ENCODE measurements at regions not wholly inside any gene's neighbourhood (a gene's known extent, or its start where the extent isn't known, plus 50 kb on each side); places are given as distances from the start of the nearest gene placed in this dataset.
"Not testable (repeated sequence)": the region's sequence is repeated elsewhere in the genome, so short reads cannot be mapped to it uniquely, and the experiment has no call there.

- no peaks in the 10 kb centered on the region for H3K27me3 ChIP-seq (replicated peaks in 2 of 5; ENCODE audit: control insufficient read depth in 4 of 5, insufficient read depth in 5 of 5, low read length in 4 of 5)
- H3K9me3 ChIP-seq (ENCODE audit: control extremely low read depth in 1 of 5, control insufficient read depth in 4 of 5, insufficient read depth in 2 of 5, low read depth in 1 of 5, low read length in 4 of 5): peaks cover 0 to 2% (median 0%) of the 10 kb centered on the region in 5 experiments
- no peaks in the 10 kb centered on the region for H3K4me1 ChIP-seq (ENCODE audit: control extremely low read depth in 1 of 4, control insufficient read depth in 4 of 4, insufficient read depth in 4 of 4, low read length in 3 of 4)
- no peak for DNase-seq
- POLR2A ChIA-PET: no interaction called here
- no peaks in the 10 kb centered on the region for H3K36me3 ChIP-seq (ENCODE audit: control insufficient read depth in 4 of 4, insufficient read depth in 4 of 4, low read length in 3 of 4)
- no peak overlapping the region for H3K4me3 ChIP-seq (ENCODE audit: control insufficient read depth in 1 of 7, extremely low read depth in 1 of 7, insufficient read depth in 4 of 7, low read depth in 2 of 7, low read length in 6 of 7)
- H3K27ac ChIP-seq (ENCODE audit: insufficient read depth in 1 of 2, low read depth in 1 of 2, low read length in 2 of 2, poor library complexity in 1 of 2, severe bottlenecking in 2 of 2): no peak overlapping the region
- CTCF ChIA-PET: no interaction called here
- 89% methylated on average over 4 of the region's 4 CpGs for WGBS (ENCODE audit: insufficient coverage)
These were observed 148.6 kb downstream of the LRATD1 start for GRCh38 chr2:14781142-14781541.

GRCh38 chr2:14788814-14789213, 156.3 kb downstream of the LRATD1 start:
- H3K27ac ChIP-seq (ENCODE audit: insufficient read depth in 1 of 2, low read depth in 1 of 2, low read length in 2 of 2, poor library complexity in 1 of 2, severe bottlenecking in 2 of 2); H3K27me3 ChIP-seq (replicated peaks in 2 of 5; ENCODE audit: control insufficient read depth in 4 of 5, insufficient read depth in 5 of 5, low read length in 4 of 5); H3K4me3 ChIP-seq (ENCODE audit: control insufficient read depth in 1 of 7, extremely low read depth in 1 of 7, insufficient read depth in 4 of 7, low read depth in 2 of 7, low read length in 6 of 7); POLR2A ChIA-PET; H3K36me3 ChIP-seq (ENCODE audit: control insufficient read depth in 4 of 4, insufficient read depth in 4 of 4, low read length in 3 of 4); H3K9me3 ChIP-seq (ENCODE audit: control extremely low read depth in 1 of 5, control insufficient read depth in 4 of 5, insufficient read depth in 2 of 5, low read depth in 1 of 5, low read length in 4 of 5); H3K4me1 ChIP-seq (ENCODE audit: control extremely low read depth in 1 of 4, control insufficient read depth in 4 of 4, insufficient read depth in 4 of 4, low read length in 3 of 4); DNase-seq; CTCF ChIA-PET: not testable (repeated sequence)
- WGBS (ENCODE audit: insufficient coverage): 95% methylated on average over 4 of the region's 9 CpGs

- ChIA-PET CTCF (no interaction called here), POLR2A (no interaction called here)
- no peaks in the 10 kb centered on the region for H3K27me3 ChIP-seq (replicated peaks in 2 of 5; ENCODE audit: control insufficient read depth in 4 of 5, insufficient read depth in 5 of 5, low read length in 4 of 5)
- H3K4me1 ChIP-seq (ENCODE audit: control extremely low read depth in 1 of 4, control insufficient read depth in 4 of 4, insufficient read depth in 4 of 4, low read length in 3 of 4): no peaks in the 10 kb centered on the region
- H3K27ac ChIP-seq (ENCODE audit: insufficient read depth in 1 of 2, low read depth in 1 of 2, low read length in 2 of 2, poor library complexity in 1 of 2, severe bottlenecking in 2 of 2): no peak overlapping the region
- DNase-seq: no peak
- H3K9me3 ChIP-seq (ENCODE audit: control extremely low read depth in 1 of 5, control insufficient read depth in 4 of 5, insufficient read depth in 2 of 5, low read depth in 1 of 5, low read length in 4 of 5): peaks cover 0 to 3% (median 0%) of the 10 kb centered on the region in 5 experiments
- no peak overlapping the region for H3K4me3 ChIP-seq (ENCODE audit: control insufficient read depth in 1 of 7, extremely low read depth in 1 of 7, insufficient read depth in 4 of 7, low read depth in 2 of 7, low read length in 6 of 7)
- no CpG with 5 or more reads among the region's 1 CpG for WGBS (ENCODE audit: insufficient coverage)
- no peaks in the 10 kb centered on the region for H3K36me3 ChIP-seq (ENCODE audit: control insufficient read depth in 4 of 4, insufficient read depth in 4 of 4, low read length in 3 of 4)
These were observed 157.6 kb downstream of the LRATD1 start for GRCh38 chr2:14790041-14790640.

- DNase-seq: no peak
- Histone ChIP-seq H3K27ac (ENCODE audit: insufficient read depth in 1 of 2, low read depth in 1 of 2, low read length in 2 of 2, poor library complexity in 1 of 2, severe bottlenecking in 2 of 2) (no peak overlapping the region), H3K9me3 (ENCODE audit: control extremely low read depth in 1 of 5, control insufficient read depth in 4 of 5, insufficient read depth in 2 of 5, low read depth in 1 of 5, low read length in 4 of 5) (no peaks in the 10 kb centered on the region), H3K27me3 (replicated peaks in 2 of 5; ENCODE audit: control insufficient read depth in 4 of 5, insufficient read depth in 5 of 5, low read length in 4 of 5) (no peaks in the 10 kb centered on the region), H3K36me3 (ENCODE audit: control insufficient read depth in 4 of 4, insufficient read depth in 4 of 4, low read length in 3 of 4) (no peaks in the 10 kb centered on the region), H3K4me1 (ENCODE audit: control extremely low read depth in 1 of 4, control insufficient read depth in 4 of 4, insufficient read depth in 4 of 4, low read length in 3 of 4) (no peaks in the 10 kb centered on the region), H3K4me3 (ENCODE audit: control insufficient read depth in 1 of 7, extremely low read depth in 1 of 7, insufficient read depth in 4 of 7, low read depth in 2 of 7, low read length in 6 of 7) (no peak overlapping the region)
- POLR2A ChIA-PET: no interaction called here
- CTCF ChIA-PET: no interaction called here
These were observed 171.5 kb downstream of the LRATD1 start for GRCh38 chr2:14803994-14804393.

GRCh38 chr2:14804902-14805301, 172.4 kb downstream of the LRATD1 start:
- Histone ChIP-seq H3K36me3 (ENCODE audit: control insufficient read depth in 4 of 4, insufficient read depth in 4 of 4, low read length in 3 of 4) (no peaks in the 10 kb centered on the region), H3K27me3 (replicated peaks in 2 of 5; ENCODE audit: control insufficient read depth in 4 of 5, insufficient read depth in 5 of 5, low read length in 4 of 5) (no peaks in the 10 kb centered on the region), H3K4me1 (ENCODE audit: control extremely low read depth in 1 of 4, control insufficient read depth in 4 of 4, insufficient read depth in 4 of 4, low read length in 3 of 4) (no peaks in the 10 kb centered on the region), H3K4me3 (ENCODE audit: control insufficient read depth in 1 of 7, extremely low read depth in 1 of 7, insufficient read depth in 4 of 7, low read depth in 2 of 7, low read length in 6 of 7) (no peak overlapping the region), H3K27ac (ENCODE audit: insufficient read depth in 1 of 2, low read depth in 1 of 2, low read length in 2 of 2, poor library complexity in 1 of 2, severe bottlenecking in 2 of 2) (no peak overlapping the region), H3K9me3 (ENCODE audit: control extremely low read depth in 1 of 5, control insufficient read depth in 4 of 5, insufficient read depth in 2 of 5, low read depth in 1 of 5, low read length in 4 of 5) (no peaks in the 10 kb centered on the region)
- 88% methylated on average over 2 of the region's 3 CpGs for WGBS (ENCODE audit: insufficient coverage)
- CTCF ChIA-PET: no interaction called here
- no peak for DNase-seq
- POLR2A ChIA-PET: no interaction called here

GRCh38 chr2:14806613-14807012, 174.1 kb downstream of the LRATD1 start:
- no peak overlapping the region for H3K4me3 ChIP-seq (ENCODE audit: control insufficient read depth in 1 of 7, extremely low read depth in 1 of 7, insufficient read depth in 4 of 7, low read depth in 2 of 7, low read length in 6 of 7)
- 92% methylated on average over 2 of the region's 4 CpGs for WGBS (ENCODE audit: insufficient coverage)
- H3K36me3 ChIP-seq (ENCODE audit: control insufficient read depth in 4 of 4, insufficient read depth in 4 of 4, low read length in 3 of 4): no peaks in the 10 kb centered on the region
- ChIA-PET CTCF (no interaction called here), POLR2A (no interaction called here)
- DNase-seq: no peak
- H3K9me3 ChIP-seq (ENCODE audit: control extremely low read depth in 1 of 5, control insufficient read depth in 4 of 5, insufficient read depth in 2 of 5, low read depth in 1 of 5, low read length in 4 of 5): no peaks in the 10 kb centered on the region
- no peaks in the 10 kb centered on the region for H3K27me3 ChIP-seq (replicated peaks in 2 of 5; ENCODE audit: control insufficient read depth in 4 of 5, insufficient read depth in 5 of 5, low read length in 4 of 5)
- H3K27ac ChIP-seq (ENCODE audit: insufficient read depth in 1 of 2, low read depth in 1 of 2, low read length in 2 of 2, poor library complexity in 1 of 2, severe bottlenecking in 2 of 2): no peak overlapping the region
- no peaks in the 10 kb centered on the region for H3K4me1 ChIP-seq (ENCODE audit: control extremely low read depth in 1 of 4, control insufficient read depth in 4 of 4, insufficient read depth in 4 of 4, low read length in 3 of 4)

- Histone ChIP-seq H3K36me3 (ENCODE audit: control insufficient read depth in 4 of 4, insufficient read depth in 4 of 4, low read length in 3 of 4) (no peaks in the 10 kb centered on the region), H3K4me3 (ENCODE audit: control insufficient read depth in 1 of 7, extremely low read depth in 1 of 7, insufficient read depth in 4 of 7, low read depth in 2 of 7, low read length in 6 of 7) (no peak overlapping the region), H3K9me3 (ENCODE audit: control extremely low read depth in 1 of 5, control insufficient read depth in 4 of 5, insufficient read depth in 2 of 5, low read depth in 1 of 5, low read length in 4 of 5) (no peaks in the 10 kb centered on the region), H3K27ac (ENCODE audit: insufficient read depth in 1 of 2, low read depth in 1 of 2, low read length in 2 of 2, poor library complexity in 1 of 2, severe bottlenecking in 2 of 2) (no peak overlapping the region), H3K4me1 (ENCODE audit: control extremely low read depth in 1 of 4, control insufficient read depth in 4 of 4, insufficient read depth in 4 of 4, low read length in 3 of 4) (no peaks in the 10 kb centered on the region), H3K27me3 (replicated peaks in 2 of 5; ENCODE audit: control insufficient read depth in 4 of 5, insufficient read depth in 5 of 5, low read length in 4 of 5) (no peaks in the 10 kb centered on the region)
- ChIA-PET POLR2A (no interaction called here), CTCF (no interaction called here)
- no peak for DNase-seq
- 83% methylated on average over 1 of the region's 1 CpG for WGBS (ENCODE audit: insufficient coverage)
These were observed 182.7 kb downstream of the LRATD1 start for GRCh38 chr2:14815201-14815600.
